ENCODE measurements at regions not wholly inside any gene's neighbourhood (a gene's known extent, or its start where the extent isn't known, plus 50 kb on each side); places are given as distances from the start of the nearest gene placed in this dataset.
"Not testable (repeated sequence)": the region's sequence is repeated elsewhere in the genome, so short reads cannot be mapped to it uniquely, and the experiment has no call there.

GRCh38 chr5:72649449-72649848, 142.2 kb upstream of the ZNF366 start:
- no peak for DNase-seq

- DNase-seq = no peak
Measured at GRCh38 chr5:72648480-72648879, 141.3 kb upstream of the ZNF366 start.

- DNase-seq = no peak
Measured at GRCh38 chr5:72647806-72648205, 140.6 kb upstream of the ZNF366 start.

GRCh38 chr5:72646246-72646866, 139.1 kb upstream of the ZNF366 start:
- no peak for DNase-seq

- DNase-seq = no peak
Measured at GRCh38 chr5:72645064-72645846, 138.0 kb upstream of the ZNF366 start.

- DNase-seq = no peak
Measured at GRCh38 chr5:72644296-72644695, 137.1 kb upstream of the ZNF366 start.

- DNase-seq = no peak
Measured at GRCh38 chr5:72641164-72641563, 134.0 kb upstream of the ZNF366 start.

- DNase-seq = no peak
Measured at GRCh38 chr5:72637058-72637457, 129.8 kb upstream of the ZNF366 start.

- DNase-seq = not testable (repeated sequence)
Measured at GRCh38 chr5:72636565-72636964, 129.4 kb upstream of the ZNF366 start.

GRCh38 chr5:72634444-72634843, 127.2 kb upstream of the ZNF366 start:
- no peak for DNase-seq

- DNase-seq = no peak
Measured at GRCh38 chr5:72633649-72634048, 126.4 kb upstream of the ZNF366 start.

- no peak for DNase-seq
Measured at GRCh38 chr5:72633041-72633445, 125.8 kb upstream of the ZNF366 start.

- DNase-seq = no peak
Measured at GRCh38 chr5:72630721-72631120, 123.5 kb upstream of the ZNF366 start.

- DNase-seq = no peak
Measured at GRCh38 chr5:72630081-72630480, 122.9 kb upstream of the ZNF366 start.

- no peak for DNase-seq
Measured at GRCh38 chr5:72628771-72629371, 121.7 kb upstream of the ZNF366 start.

- DNase-seq = no peak
Measured at GRCh38 chr5:72625332-72625731, 118.1 kb upstream of the ZNF366 start.

GRCh38 chr5:72624641-72625236, 117.5 kb upstream of the ZNF366 start:
- DNase-seq = no peak

- no peak for DNase-seq
Measured at GRCh38 chr5:72623936-72624335, 116.7 kb upstream of the ZNF366 start.

GRCh38 chr5:72623323-72623722, 116.1 kb upstream of the ZNF366 start:
- DNase-seq = no peak

GRCh38 chr5:72622170-72622760, 115.1 kb upstream of the ZNF366 start:
- no peak for DNase-seq

- DNase-seq = no peak
Measured at GRCh38 chr5:72621576-72621975, 114.4 kb upstream of the ZNF366 start.

GRCh38 chr5:72619677-72620076, 112.5 kb upstream of the ZNF366 start:
- no peak for DNase-seq

GRCh38 chr5:72619251-72619650, 112.0 kb upstream of the ZNF366 start:
- no peak for DNase-seq
